ENCODE measurements at regions not wholly inside any gene's neighbourhood (a gene's known extent, or its start where the extent isn't known, plus 50 kb on each side); places are given as distances from the start of the nearest gene placed in this dataset.

DNA sequence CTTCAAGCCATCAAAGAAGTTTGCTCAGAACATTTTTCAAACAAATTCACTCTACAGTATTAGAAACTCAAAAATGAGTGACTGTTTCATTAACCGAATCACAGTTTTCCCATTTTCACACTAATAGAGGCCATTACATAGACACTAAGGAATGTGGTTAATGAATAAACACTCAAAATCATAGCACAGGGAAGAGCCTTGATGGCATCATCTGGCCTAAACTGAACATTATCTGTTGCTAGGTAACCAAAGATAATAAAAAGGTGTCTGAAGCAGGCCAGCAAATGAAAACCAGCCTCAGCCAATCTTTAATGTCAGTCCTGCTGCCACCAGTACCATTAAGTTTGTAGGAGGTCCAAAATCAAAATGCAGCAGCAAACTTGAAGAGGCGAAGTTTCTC lies 492.4 kb upstream of the STEAP1 start:
- TF ChIP-seq FOXK2 (conservative IDR thresholded peaks at IDR 0.05 in 1 of 2, IDR thresholded peaks at IDR 0.05 in 1 of 2; ENCODE audit: low read depth in 2 of 2) (no peak), TARDBP (IDR thresholded peaks at IDR 0.05) (no peak), HMG20B (CRISPR knock-in tag; IDR thresholded peaks at IDR 0.05) (no peak)
- TF ChIP-seq, protein P1, sequence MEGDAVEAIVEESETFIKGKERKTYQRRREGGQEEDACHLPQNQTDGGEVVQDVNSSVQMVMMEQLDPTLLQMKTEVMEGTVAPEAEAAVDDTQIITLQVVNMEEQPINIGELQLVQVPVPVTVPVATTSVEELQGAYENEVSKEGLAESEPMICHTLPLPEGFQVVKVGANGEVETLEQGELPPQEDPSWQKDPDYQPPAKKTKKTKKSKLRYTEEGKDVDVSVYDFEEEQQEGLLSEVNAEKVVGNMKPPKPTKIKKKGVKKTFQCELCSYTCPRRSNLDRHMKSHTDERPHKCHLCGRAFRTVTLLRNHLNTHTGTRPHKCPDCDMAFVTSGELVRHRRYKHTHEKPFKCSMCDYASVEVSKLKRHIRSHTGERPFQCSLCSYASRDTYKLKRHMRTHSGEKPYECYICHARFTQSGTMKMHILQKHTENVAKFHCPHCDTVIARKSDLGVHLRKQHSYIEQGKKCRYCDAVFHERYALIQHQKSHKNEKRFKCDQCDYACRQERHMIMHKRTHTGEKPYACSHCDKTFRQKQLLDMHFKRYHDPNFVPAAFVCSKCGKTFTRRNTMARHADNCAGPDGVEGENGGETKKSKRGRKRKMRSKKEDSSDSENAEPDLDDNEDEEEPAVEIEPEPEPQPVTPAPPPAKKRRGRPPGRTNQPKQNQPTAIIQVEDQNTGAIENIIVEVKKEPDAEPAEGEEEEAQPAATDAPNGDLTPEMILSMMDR (IDR thresholded peaks at IDR 0.05 in 2 of 3, conservative IDR thresholded peaks at IDR 0.05 in 1 of 3; ENCODE audit: insufficient read depth in 2 of 3, low read depth in 1 of 3, low read length in 3 of 3) = no peak
- TF ChIP-seq, protein P2, sequence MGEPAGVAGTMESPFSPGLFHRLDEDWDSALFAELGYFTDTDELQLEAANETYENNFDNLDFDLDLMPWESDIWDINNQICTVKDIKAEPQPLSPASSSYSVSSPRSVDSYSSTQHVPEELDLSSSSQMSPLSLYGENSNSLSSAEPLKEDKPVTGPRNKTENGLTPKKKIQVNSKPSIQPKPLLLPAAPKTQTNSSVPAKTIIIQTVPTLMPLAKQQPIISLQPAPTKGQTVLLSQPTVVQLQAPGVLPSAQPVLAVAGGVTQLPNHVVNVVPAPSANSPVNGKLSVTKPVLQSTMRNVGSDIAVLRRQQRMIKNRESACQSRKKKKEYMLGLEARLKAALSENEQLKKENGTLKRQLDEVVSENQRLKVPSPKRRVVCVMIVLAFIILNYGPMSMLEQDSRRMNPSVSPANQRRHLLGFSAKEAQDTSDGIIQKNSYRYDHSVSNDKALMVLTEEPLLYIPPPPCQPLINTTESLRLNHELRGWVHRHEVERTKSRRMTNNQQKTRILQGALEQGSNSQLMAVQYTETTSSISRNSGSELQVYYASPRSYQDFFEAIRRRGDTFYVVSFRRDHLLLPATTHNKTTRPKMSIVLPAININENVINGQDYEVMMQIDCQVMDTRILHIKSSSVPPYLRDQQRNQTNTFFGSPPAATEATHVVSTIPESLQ (CRISPR knock-in tag; IDR thresholded peaks at IDR 0.05) = no peak

Measured in K562 (cell line).